Uterus (tissue), 3 donors: ENCODE measurements at regions not wholly inside any gene's neighbourhood (a gene's known extent, or its start where the extent isn't known, plus 50 kb on each side); places are given as distances from the start of the nearest gene placed in this dataset.

Source experiments
- DNase-seq, 2 donors: peaks; one replicate each; pipeline ENCODE4 v3.0.0-alpha.2; 2019 to 2020
- H3K27ac ChIP-seq, 2 donors: fragments of 200-600 bp; sonication (generic); 1 replicate in 1 of 2; 2 replicates in 1 of 2; pipeline ENCODE4 v1.5.1; 2016 to 2018
- H3K27me3 ChIP-seq, 2 donors: fragments of 200-600 bp; sonication (generic); one replicate each; pipeline ENCODE4 v1.5.1; 2018 to 2019; ENCODE audit warnings: control low read depth in 1 of 2
- H3K36me3 ChIP-seq, 2 donors: fragments of 200-600 bp; sonication (generic); one replicate each; pipeline ENCODE4 v1.5.1; 2019; ENCODE audit warnings: control low read depth in 1 of 2
- H3K4me1 ChIP-seq, 2 donors: fragments of 200-600 bp; sonication (generic); one replicate each; pipeline ENCODE4 v1.5.1; 2018 to 2019; ENCODE audit warnings: control low read depth in 1 of 2
- H3K4me3 ChIP-seq, 2 donors: fragments of 200-600 bp; sonication (generic); 1 replicate in 1 of 2; 2 replicates in 1 of 2; pipeline ENCODE4 v1.5.1; 2018 to 2019; ENCODE audit warnings: mild to moderate bottlenecking in 1 of 2
- H3K9me3 ChIP-seq, 2 donors: fragments of 200-600 bp; sonication (generic); one replicate each; pipeline ENCODE4 v1.5.1; 2019; ENCODE audit warnings: control low read depth in 1 of 2
- CTCF ChIP-seq, 4 experiments: fragments of 200-600 bp in 2 of 4; fragments of 450-650 bp in 2 of 4; sonication (generic) in 2 of 4; IDR thresholded peaks; one replicate each; pipeline ENCODE4 v1.5.1; 2016 to 2019; ENCODE audit warnings: antibody characterized with exemption in 4 of 4, mild to moderate bottlenecking in 2 of 4, moderate library complexity in 1 of 4
- POLR2A ChIP-seq, 2 donors: fragments of 450-650 bp; IDR thresholded peaks; one replicate each; pipeline ENCODE4 v1.6.1; 2016; ENCODE audit warnings: antibody characterized with exemption in 2 of 2, mild to moderate bottlenecking in 1 of 2, moderate library complexity in 1 of 2
- intact Hi-C: fragments of 100-400 bp; cut with DNase I; formaldehyde crosslinking; loops from one replicate; pipeline ENCODE4 v1.15.1; 2023; ENCODE audit warnings: low total_unique reads
- donor health status: DM: yes; HTN: yes; CAD: no.

GRCh38 chr4:33661636-33662035 is 2582.7 kb downstream of the ARAP2 start:
- intact Hi-C loops: no loop called here
- DNase-seq: no peak
- no peak overlapping the region for H3K4me3 ChIP-seq
- H3K27ac ChIP-seq: no peak overlapping the region
- H3K36me3 ChIP-seq: no peaks in the 10 kb centered on the region
- H3K27me3 ChIP-seq: no peaks in the 10 kb centered on the region
- H3K9me3 ChIP-seq: no peaks in the 10 kb centered on the region
- TF ChIP-seq POLR2A (IDR thresholded peaks at IDR 0.05) (no peak), CTCF (IDR thresholded peaks at IDR 0.05) (no peak)
- H3K4me1 ChIP-seq: no peaks in the 10 kb centered on the region

GRCh38 chr4:33685939-33686338 is 2558.4 kb downstream of the ARAP2 start:
- no peak for DNase-seq
- intact Hi-C loops: no loop called here
- H3K9me3 ChIP-seq: no peaks in the 10 kb centered on the region
- no peaks in the 10 kb centered on the region for H3K4me1 ChIP-seq
- TF ChIP-seq CTCF (IDR thresholded peaks at IDR 0.05) (no peak), POLR2A (IDR thresholded peaks at IDR 0.05) (no peak)
- H3K36me3 ChIP-seq: no peaks in the 10 kb centered on the region
- H3K27ac ChIP-seq: no peak overlapping the region
- no peak overlapping the region for H3K4me3 ChIP-seq
- H3K27me3 ChIP-seq: no peaks in the 10 kb centered on the region

- H3K27ac ChIP-seq: no peak overlapping the region
- H3K36me3 ChIP-seq: no peaks in the 10 kb centered on the region
- TF ChIP-seq POLR2A (IDR thresholded peaks at IDR 0.05) (no peak), CTCF (IDR thresholded peaks at IDR 0.05) (no peak)
- H3K4me1 ChIP-seq: no peaks in the 10 kb centered on the region
- H3K9me3 ChIP-seq: no peaks in the 10 kb centered on the region
- intact Hi-C loops: no loop called here
- H3K27me3 ChIP-seq: no peaks in the 10 kb centered on the region
- DNase-seq: no peak
- no peak overlapping the region for H3K4me3 ChIP-seq
Measured at GRCh38 chr4:33696041-33696440, 2548.3 kb downstream of the ARAP2 start.

- Histone ChIP-seq H3K27me3 (no peaks in the 10 kb centered on the region), H3K27ac (no peak overlapping the region), H3K9me3 (no peaks in the 10 kb centered on the region), H3K4me3 (no peak overlapping the region), H3K4me1 (no peaks in the 10 kb centered on the region), H3K36me3 (no peaks in the 10 kb centered on the region)
- intact Hi-C loops: no loop called here
- no peak for DNase-seq
- TF ChIP-seq POLR2A (IDR thresholded peaks at IDR 0.05) (no peak), CTCF (IDR thresholded peaks at IDR 0.05) (no peak)
Measured at GRCh38 chr4:33696586-33696985, 2547.7 kb downstream of the ARAP2 start.

GRCh38 chr4:33709247-33709646 is 2535.1 kb downstream of the ARAP2 start:
- intact Hi-C loops: no loop called here
- Histone ChIP-seq H3K27ac (no peak overlapping the region), H3K4me3 (no peak overlapping the region), H3K36me3 (no peaks in the 10 kb centered on the region), H3K27me3 (no peaks in the 10 kb centered on the region), H3K4me1 (no peaks in the 10 kb centered on the region), H3K9me3 (no peaks in the 10 kb centered on the region)
- no peak for DNase-seq
- TF ChIP-seq CTCF (IDR thresholded peaks at IDR 0.05): no peak
- TF ChIP-seq POLR2A (IDR thresholded peaks at IDR 0.05): no peak
